HAP-1 (cell line): ENCODE measurements at regions not wholly inside any gene's neighbourhood (a gene's known extent, or its start where the extent isn't known, plus 50 kb on each side); places are given as distances from the start of the nearest gene placed in this dataset.
"Not testable (repeated sequence)": the region's sequence is repeated elsewhere in the genome, so short reads cannot be mapped to it uniquely, and the experiment has no call there.

Source experiments
- DNase-seq, 2 experiments: peaks; one replicate each; pipeline ENCODE4 v3.0.0-alpha.2; 2016 to 2020; ENCODE audit warnings: low spot score in 2 of 2
- H3K27me3 ChIP-seq: fragments of 250-450 bp; sonication (Bioruptor Pico); 2 replicates; pipeline ENCODE4 v1.5.1; 2020; ENCODE audit warnings: low read depth, mild to moderate bottlenecking, moderate library complexity
- H3K36me3 ChIP-seq: fragments of 250-450 bp; sonication (Bioruptor Pico); replicated peaks from 2 replicates; pipeline ENCODE4 v1.5.1; 2020; ENCODE audit warnings: mild to moderate bottlenecking
- H3K4me1 ChIP-seq: fragments of 250-450 bp; sonication (Bioruptor Pico); 2 replicates; pipeline ENCODE4 v1.5.1; 2020; ENCODE audit warnings: mild to moderate bottlenecking
- H3K4me3 ChIP-seq: fragments of 250-450 bp; sonication (Bioruptor Pico); 2 replicates; pipeline ENCODE4 v1.5.1; 2020; ENCODE audit warnings: mild to moderate bottlenecking, moderate library complexity
- H3K9me3 ChIP-seq: fragments of 250-450 bp; sonication (Bioruptor Pico); 2 replicates; pipeline ENCODE4 v1.5.1; 2020; ENCODE audit warnings: mild to moderate bottlenecking, moderate library complexity
- in situ Hi-C: fragments of 300-500 bp; cut with MboI; formaldehyde crosslinking; loops from 3 replicates; pipeline ENCODE4 v1.14.3; 2020; ENCODE audit warnings: low sequenced_read_pairs, inconsistent platforms, mixed read lengths

DNA sequence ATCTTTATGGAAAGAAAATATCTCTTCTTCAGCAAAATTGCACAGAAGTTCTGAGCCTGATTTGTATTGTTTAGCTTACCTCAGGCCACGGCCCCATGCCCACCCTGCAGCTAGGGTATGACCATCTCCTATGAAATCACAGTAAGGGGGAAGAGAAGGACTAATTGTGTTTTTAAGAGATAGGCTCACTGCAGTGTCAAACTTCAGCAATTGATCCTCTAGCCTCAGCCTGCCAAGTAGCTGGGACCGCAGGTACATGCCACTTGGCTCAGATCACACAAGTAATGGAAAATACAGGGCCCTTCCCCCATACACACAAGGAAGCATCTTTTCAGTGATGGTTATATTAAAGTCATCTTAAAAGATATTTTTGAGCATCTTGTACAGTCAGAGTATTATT is 60.0 kb downstream of the DMAC1 start:
- in situ Hi-C loops, result no loop called here
- Histone ChIP-seq H3K9me3 (no peaks in the 10 kb centered on the region; the same call in 1 of the 2 replicates), H3K4me1 (peaks cover 11% of the 10 kb centered on the region), H3K4me3 (no peak overlapping the region), H3K36me3 (no peaks in the 10 kb centered on the region), H3K27me3 (no peaks in the 10 kb centered on the region)
- peak; percentile 9 to 41 for DNase-seq

DNA sequence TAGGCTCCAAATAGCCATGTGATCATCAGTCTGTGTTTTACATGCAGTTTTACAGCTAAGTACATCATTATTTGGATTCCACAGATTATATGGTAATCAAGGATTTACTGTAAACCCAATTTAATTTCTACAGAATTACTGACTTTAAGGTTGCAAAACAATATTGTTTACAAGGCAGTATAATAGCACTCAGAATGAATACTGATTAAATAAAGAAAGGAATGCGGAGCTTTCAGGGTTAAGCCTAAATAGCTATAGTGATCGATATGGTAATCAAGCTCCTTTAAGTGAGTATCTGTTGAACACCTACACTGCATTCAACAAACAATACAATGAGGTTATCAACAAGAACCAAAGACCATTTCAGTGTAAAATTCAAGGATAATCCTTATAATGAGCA is 64.3 kb downstream of the DMAC1 start:
- peak in 1 of 2 experiments; percentile 92 for DNase-seq
- no peaks in the 10 kb centered on the region; the same call in 1 of the 2 replicates for H3K9me3 ChIP-seq
- H3K4me3 ChIP-seq, result no peak overlapping the region
- in situ Hi-C loops, result no loop called here
- peaks cover 22% of the 10 kb centered on the region for H3K4me1 ChIP-seq
- no peaks in the 10 kb centered on the region for H3K27me3 ChIP-seq
- no peaks in the 10 kb centered on the region for H3K36me3 ChIP-seq

DNA sequence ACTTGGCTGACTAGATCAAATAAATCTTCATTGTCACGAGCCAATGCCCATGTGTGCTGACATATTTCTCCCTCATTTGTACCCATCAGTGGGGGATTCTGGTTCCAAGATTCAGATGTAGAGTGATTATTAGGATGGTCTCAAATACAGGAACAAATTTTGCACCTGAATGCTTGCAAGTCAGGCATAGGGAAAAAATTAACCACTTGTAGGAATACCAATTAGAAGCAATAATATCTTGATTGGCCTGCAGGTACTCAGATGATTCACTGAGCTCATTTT is 69.5 kb downstream of the DMAC1 start:
- no peaks in the 10 kb centered on the region for H3K9me3 ChIP-seq
- H3K27me3 ChIP-seq, result no peaks in the 10 kb centered on the region
- in situ Hi-C loops, result no loop called here
- H3K4me1 ChIP-seq, result peaks cover 16% of the 10 kb centered on the region
- H3K36me3 ChIP-seq, result no peaks in the 10 kb centered on the region
- DNase-seq, result no peak
- no peak overlapping the region for H3K4me3 ChIP-seq

DNA sequence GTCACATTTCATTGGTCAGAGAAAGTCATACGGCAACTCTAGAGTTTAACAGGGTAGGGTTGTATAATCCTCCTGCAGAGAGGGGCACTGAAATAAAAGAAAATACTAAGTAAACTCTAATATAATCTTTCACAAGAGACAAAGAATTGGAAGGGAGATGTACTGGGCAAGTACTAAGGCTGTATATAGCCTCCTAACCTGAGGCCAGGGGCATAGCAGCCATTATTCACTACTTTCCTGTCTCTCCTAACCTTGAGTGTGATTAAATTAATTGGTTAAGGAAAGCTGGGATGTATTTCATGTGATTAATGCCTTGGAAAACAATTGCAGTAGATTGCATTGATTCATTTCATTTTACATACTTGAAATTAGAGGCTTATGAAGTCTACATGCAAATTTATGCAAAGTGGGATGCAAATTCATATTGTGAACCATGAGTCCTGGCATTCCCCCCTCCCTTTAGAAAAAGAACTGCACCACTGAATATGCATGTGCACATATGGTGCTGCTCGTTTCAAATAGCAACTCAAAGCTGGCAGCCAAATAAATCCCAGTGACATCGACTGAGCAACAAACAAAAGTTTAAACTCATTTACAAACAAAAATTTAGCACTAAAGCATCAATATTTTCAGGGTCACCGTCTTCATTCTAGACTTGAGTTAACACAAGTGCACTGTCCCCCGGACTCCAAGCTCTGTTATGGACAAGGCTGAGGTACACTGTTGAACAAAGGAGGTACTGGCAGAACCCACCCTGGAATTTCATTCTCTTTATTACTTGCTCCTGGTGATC is 70.0 kb downstream of the DMAC1 start:
- in situ Hi-C loops, result no loop called here
- Histone ChIP-seq H3K4me3 (no peak overlapping the region), H3K36me3 (no peaks in the 10 kb centered on the region), H3K9me3 (no peaks in the 10 kb centered on the region), H3K4me1 (peaks cover 10% of the 10 kb centered on the region), H3K27me3 (no peaks in the 10 kb centered on the region)
- no peak for DNase-seq

DNA sequence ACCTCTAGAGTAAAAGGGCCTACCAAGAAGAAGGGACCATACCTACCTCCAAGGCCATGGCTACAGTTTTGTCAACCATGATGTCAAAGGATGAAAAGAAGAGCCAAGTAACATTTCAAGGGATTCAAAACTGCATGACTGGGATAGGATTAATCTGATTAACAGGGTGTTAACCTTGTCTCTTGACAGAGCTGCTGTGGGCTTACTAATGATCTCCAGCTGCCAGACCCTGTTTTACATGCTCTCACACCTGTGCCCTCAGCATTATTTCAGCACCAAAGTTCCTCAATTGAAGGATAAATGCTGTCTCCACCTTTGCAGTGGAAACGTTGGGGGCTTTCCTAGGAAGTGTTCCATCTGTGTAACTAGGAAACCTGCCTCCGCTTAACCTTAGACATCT is 78.3 kb downstream of the DMAC1 start:
- DNase-seq, result no peak
- Histone ChIP-seq H3K9me3 (no peaks in the 10 kb centered on the region), H3K4me3 (no peak overlapping the region), H3K27me3 (no peaks in the 10 kb centered on the region), H3K36me3 (no peaks in the 10 kb centered on the region), H3K4me1 (no peaks in the 10 kb centered on the region)
- in situ Hi-C loops, result no loop called here

DNA sequence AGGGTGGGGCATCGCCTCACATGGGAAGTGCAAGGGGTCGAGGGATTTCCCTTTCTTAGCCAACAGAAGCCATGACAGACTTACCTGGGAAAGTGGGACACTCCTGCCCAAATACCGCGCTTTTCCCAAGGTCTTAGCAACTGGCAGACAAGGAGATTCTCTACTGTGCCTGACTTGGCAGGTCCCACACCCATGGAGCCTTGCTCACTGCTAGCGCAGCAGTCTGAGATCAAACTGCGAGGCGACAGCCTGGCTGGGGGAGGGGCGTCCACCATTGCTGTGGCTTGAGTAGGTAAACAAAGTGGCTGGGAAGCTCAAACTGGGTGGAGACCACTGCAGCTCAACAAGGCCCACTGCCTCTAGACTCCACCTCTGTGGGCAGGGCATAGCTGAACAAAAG is 86.5 kb downstream of the DMAC1 start:
- DNase-seq, H3K27me3 ChIP-seq, H3K9me3 ChIP-seq, H3K4me3 ChIP-seq, H3K4me1 ChIP-seq, H3K36me3 ChIP-seq, in situ Hi-C loops: not testable (repeated sequence)

DNA sequence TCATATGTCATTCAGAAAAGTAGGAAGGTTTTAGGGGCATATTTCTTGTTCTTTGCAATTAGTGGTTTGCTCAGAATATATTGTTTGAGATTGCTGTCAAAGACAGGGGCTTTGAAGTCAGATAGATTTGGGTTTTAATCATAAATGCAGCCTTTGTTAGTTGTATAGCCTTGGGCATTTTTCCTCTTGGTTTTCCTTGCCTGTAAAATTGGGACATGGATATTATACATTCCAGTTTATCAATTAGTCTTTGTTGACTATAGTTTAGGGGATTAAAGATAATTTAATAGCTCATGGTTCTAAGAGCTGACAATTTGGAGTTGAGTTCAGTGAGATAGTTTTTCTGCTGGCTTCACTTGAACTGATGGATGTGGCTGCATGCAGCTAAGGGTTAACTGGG is 88.9 kb downstream of the DMAC1 start:
- in situ Hi-C loops, result no loop called here
- H3K9me3 ChIP-seq, result no peaks in the 10 kb centered on the region
- peaks cover 6% of the 10 kb centered on the region for H3K4me1 ChIP-seq
- no peak overlapping the region for H3K4me3 ChIP-seq
- no peaks in the 10 kb centered on the region for H3K36me3 ChIP-seq
- no peaks in the 10 kb centered on the region for H3K27me3 ChIP-seq
- peak in 1 of 2 experiments; percentile 54 for DNase-seq

DNA sequence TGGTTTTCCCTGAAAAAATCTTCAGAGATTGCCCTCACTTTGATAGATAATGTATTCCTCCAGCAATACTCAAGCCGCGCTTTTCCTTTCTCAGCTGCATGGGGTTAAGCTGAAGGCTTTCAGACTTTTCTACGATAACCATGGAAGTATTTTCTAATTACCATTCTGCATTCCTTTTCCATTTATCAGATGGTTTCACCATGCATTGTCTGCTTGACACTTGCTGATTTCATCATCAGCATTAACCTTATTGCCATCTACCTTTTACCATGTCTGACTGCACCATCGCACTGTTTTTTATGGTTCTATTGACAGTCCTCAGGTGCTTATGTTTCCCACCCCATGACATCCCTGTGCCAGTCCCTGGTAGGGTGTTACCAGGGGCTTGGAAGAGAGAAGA is 91.6 kb downstream of the DMAC1 start:
- Histone ChIP-seq H3K4me1 (peaks cover 6% of the 10 kb centered on the region), H3K4me3 (no peak overlapping the region), H3K36me3 (no peaks in the 10 kb centered on the region), H3K27me3 (no peaks in the 10 kb centered on the region), H3K9me3 (no peaks in the 10 kb centered on the region)
- in situ Hi-C loops, result no loop called here
- no peak for DNase-seq

DNA sequence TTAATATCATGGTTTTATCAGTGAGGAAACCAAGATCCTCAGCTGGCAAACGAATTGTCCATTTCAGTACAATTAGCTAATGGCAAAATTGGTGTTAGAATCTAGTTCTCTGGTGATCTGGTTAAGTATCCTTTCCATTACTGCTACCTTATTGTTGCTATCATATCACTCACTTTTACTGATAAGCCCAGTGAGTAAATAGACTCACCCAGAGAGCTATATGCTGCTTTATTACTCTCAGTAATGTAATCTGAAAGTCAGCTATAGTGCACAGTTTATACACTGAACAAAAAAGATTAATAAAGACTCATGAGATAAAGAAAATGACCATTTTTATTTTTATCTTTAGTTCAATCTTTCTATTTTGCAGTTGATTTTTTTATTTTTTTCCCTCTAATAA is 95.0 kb downstream of the DMAC1 start:
- no peaks in the 10 kb centered on the region for H3K4me1 ChIP-seq
- no peaks in the 10 kb centered on the region for H3K27me3 ChIP-seq
- DNase-seq, result no peak
- H3K36me3 ChIP-seq, result no peaks in the 10 kb centered on the region
- H3K9me3 ChIP-seq, result no peaks in the 10 kb centered on the region
- in situ Hi-C loops, result no loop called here
- H3K4me3 ChIP-seq, result no peak overlapping the region

DNA sequence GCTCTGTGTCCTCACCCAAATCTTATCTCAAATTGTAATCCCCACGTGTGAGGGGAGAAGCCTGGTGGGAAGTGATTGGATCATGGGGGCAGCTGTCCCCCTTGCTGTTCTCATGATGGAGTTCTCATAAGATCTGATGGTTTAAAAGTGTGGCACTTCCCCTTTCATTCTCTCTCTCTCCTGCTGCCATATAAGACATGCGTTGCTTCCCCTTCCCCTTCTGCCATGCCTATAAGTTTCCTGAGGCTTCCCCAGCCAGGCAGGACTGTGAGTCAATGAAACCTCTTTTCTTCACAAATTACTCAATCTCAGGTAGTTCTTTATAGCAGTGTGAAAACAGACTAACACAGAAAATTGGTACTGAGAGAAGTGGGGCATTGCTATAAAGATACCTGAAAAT is 107.7 kb downstream of the DMAC1 start:
- DNase-seq, result no peak
- H3K27me3 ChIP-seq, result no peaks in the 10 kb centered on the region
- H3K4me3 ChIP-seq, result no peak overlapping the region
- no peaks in the 10 kb centered on the region for H3K9me3 ChIP-seq
- in situ Hi-C loops, result no loop called here
- H3K4me1 ChIP-seq, result no peaks in the 10 kb centered on the region
- no peaks in the 10 kb centered on the region for H3K36me3 ChIP-seq

DNA sequence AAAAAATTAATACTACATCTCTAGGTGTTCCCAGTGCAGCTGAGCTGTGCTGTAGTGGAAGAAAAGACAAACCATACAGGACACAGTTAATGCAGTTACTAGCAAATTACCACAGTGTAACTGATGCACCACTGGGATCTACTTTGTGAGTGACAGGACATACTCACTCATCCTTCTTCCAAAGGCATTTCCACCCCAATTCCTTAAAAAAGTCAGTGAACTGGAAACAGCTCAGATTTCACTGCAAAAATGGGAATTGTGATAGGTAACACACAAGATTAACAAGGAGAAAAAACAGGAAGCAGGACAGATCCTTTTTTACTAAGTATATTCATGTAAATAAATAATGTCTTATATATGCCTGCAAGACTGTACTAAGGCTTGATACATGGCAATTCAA is 109.6 kb downstream of the DMAC1 start:
- Histone ChIP-seq H3K4me3 (no peak overlapping the region), H3K36me3 (no peaks in the 10 kb centered on the region), H3K27me3 (no peaks in the 10 kb centered on the region; the same call in 1 of the 2 replicates), H3K4me1 (no peaks in the 10 kb centered on the region), H3K9me3 (no peaks in the 10 kb centered on the region)
- in situ Hi-C loops, result no loop called here
- no peak for DNase-seq

DNA sequence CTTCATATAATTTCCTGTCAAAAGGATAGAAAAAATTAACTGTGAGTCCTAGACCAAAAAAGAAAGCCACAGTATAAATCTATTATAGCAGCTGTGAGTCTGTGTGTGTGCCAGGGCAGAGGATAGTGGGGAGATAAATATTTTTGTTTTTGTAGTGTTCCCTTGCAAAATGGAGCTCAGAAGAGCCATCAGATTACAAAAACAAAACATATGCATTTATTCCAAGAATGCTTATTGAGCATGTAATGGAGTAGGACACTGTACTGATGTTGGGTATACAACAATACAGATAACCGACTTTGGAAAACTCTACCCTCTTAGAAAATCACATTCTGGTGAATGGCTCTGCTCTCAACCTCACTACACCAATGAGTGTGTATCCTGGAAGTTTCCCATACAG is 111.0 kb downstream of the DMAC1 start:
- in situ Hi-C loops, result no loop called here

DNA sequence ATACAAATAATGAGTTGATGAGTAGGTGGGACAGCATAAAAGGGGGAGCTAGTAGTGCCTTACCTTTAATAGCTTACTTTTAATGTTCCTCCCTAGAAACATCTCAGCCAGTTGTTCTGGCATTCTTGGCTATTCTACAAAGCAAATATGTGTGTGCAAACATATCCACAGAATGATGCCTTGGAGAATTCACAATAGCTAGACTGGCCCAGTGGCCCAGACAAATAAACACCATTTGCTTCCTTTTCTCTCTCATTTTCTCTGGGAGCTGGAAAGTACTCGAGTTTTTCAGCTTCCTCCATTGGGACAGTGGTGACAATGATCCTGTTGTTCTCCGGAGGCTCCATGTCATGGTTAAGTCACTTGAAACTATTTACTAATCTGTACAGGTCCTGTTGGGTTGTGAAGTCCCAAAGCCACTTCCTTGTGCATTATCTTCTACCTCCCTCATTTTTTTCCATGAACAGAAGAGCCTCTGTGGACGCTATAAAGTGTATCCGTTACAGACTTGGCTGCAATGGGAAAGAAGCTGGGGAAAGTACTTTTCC is 122.9 kb downstream of the DMAC1 start:
- Histone ChIP-seq H3K9me3 (no peaks in the 10 kb centered on the region), H3K36me3 (no peaks in the 10 kb centered on the region), H3K4me3 (no peak overlapping the region), H3K4me1 (no peaks in the 10 kb centered on the region), H3K27me3 (no peaks in the 10 kb centered on the region)
- DNase-seq, result no peak
- in situ Hi-C loops, result no loop called here

More for the DNA sequence above, 111.0 kb downstream of the DMAC1 start:
- Histone ChIP-seq H3K36me3 (no peaks in the 10 kb centered on the region), H3K4me3 (no peak overlapping the region), H3K9me3 (no peaks in the 10 kb centered on the region), H3K27me3 (no peaks in the 10 kb centered on the region; the same call in 1 of the 2 replicates), H3K4me1 (no peaks in the 10 kb centered on the region)
- no peak for DNase-seq

DNA sequence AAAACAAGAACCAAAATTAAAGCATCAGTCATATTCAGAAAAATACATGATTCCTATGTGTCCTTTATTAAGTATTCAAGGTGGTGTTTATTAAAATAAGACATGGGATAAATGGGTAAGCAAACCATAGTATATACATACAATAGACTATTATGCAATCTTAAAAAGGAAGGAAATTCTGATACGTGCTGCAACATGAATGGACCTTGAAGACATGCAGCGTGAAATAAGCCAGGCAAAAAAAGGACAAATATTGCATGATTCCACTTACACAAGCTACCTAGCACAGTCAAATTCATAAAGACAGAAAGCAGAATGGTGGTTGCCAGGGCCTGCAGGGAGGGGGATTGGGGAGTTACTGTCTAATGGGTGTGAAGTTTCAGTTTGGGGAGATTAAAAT is 127.7 kb downstream of the DMAC1 start:
- Histone ChIP-seq H3K9me3 (no peaks in the 10 kb centered on the region), H3K27me3 (no peaks in the 10 kb centered on the region), H3K4me3 (no peak overlapping the region), H3K4me1 (no peaks in the 10 kb centered on the region), H3K36me3 (no peaks in the 10 kb centered on the region)
- in situ Hi-C loops, result no loop called here
- DNase-seq, result no peak

DNA sequence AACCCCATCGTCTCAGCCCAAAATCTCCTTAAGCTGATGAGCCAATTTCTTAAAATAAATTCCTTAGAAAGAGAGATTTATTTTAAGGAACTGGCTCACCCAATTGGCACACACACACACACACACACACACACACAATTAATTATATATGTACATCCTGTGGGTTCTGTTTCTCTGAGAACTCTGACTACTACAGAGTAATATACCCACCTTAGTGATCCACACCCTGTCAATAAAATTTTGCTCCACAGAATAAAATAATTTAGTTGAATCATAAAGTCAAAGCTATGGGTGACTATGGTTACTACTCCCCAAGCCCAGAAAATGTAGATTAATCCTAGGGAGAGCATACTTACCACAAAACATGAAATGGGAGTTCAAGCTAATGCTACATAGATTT is 131.0 kb downstream of the DMAC1 start:
- no peaks in the 10 kb centered on the region for H3K36me3 ChIP-seq
- in situ Hi-C loops, result no loop called here
- no peak for DNase-seq
- no peaks in the 10 kb centered on the region for H3K4me1 ChIP-seq
- no peak overlapping the region for H3K4me3 ChIP-seq
- H3K27me3 ChIP-seq, result no peaks in the 10 kb centered on the region
- no peaks in the 10 kb centered on the region for H3K9me3 ChIP-seq
